B cell (primary cell): ENCODE measurements at regions not wholly inside any gene's neighbourhood (a gene's known extent, or its start where the extent isn't known, plus 50 kb on each side); places are given as distances from the start of the nearest gene placed in this dataset.

Experiments used
- EZH2 ChIP-seq: IDR thresholded peaks from 2 replicates; pipeline ENCODE4 v1.6.1; 2012; ENCODE audit warnings: borderline replicate concordance, low read depth, mild to moderate bottlenecking, moderate library complexity, low read length; ENCODE audit not compliant: insufficient read depth, poor library complexity, severe bottlenecking
- TF ChIP-seq, protein P1 (sequence below): fragments of 200-600 bp; IDR thresholded peaks from one replicate; pipeline ENCODE4 v1.8.0; 2022; ENCODE audit warnings: antibody characterized with exemption, mild to moderate bottlenecking

DNA sequence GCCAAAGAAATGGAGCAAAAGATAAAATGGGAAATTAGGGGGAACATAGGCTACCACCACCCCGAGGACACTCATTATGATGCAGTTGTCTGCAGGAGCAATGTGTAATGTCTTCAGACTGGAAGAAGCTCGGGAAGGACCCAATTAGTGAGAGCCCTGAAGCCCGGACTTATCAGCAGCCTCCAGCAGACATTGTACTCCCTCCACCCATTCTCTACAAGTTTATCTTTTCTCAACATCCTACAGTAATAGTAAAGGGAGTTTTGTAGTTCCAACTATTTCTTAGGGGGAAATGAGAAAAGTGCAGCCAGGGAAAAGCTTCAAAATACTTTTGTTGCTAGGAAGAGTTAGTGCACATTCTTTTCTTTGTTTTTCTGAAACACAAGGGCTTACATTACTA, 657.3 kb upstream of the COBL start:
- TF ChIP-seq, protein P1, sequence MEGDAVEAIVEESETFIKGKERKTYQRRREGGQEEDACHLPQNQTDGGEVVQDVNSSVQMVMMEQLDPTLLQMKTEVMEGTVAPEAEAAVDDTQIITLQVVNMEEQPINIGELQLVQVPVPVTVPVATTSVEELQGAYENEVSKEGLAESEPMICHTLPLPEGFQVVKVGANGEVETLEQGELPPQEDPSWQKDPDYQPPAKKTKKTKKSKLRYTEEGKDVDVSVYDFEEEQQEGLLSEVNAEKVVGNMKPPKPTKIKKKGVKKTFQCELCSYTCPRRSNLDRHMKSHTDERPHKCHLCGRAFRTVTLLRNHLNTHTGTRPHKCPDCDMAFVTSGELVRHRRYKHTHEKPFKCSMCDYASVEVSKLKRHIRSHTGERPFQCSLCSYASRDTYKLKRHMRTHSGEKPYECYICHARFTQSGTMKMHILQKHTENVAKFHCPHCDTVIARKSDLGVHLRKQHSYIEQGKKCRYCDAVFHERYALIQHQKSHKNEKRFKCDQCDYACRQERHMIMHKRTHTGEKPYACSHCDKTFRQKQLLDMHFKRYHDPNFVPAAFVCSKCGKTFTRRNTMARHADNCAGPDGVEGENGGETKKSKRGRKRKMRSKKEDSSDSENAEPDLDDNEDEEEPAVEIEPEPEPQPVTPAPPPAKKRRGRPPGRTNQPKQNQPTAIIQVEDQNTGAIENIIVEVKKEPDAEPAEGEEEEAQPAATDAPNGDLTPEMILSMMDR: no peak
- no peak for TF ChIP-seq EZH2
